Naive thymus-derived CD4-positive, alpha-beta T cell (primary cell): ENCODE measurements at regions not wholly inside any gene's neighbourhood (a gene's known extent, or its start where the extent isn't known, plus 50 kb on each side); places are given as distances from the start of the nearest gene placed in this dataset.
"Not testable (repeated sequence)": the region's sequence is repeated elsewhere in the genome, so short reads cannot be mapped to it uniquely, and the experiment has no call there.

Experiments
- ATAC-seq: fragments of 150-1000 bp; cut with Tn5 transposase; 2 replicates; pipeline ENCODE4 v1.10.0; 2021; ENCODE audit warnings: mild to moderate bottlenecking, moderate library complexity
- CTCF ChIA-PET: fragments of 350-600 bp; sonication (Branson Sonifier 250); formaldehyde crosslinking; loops from one replicate; lab custom pipeline; 2021; ENCODE audit warnings: antibody characterized with exemption; lab: Charles Lee
- POLR2A ChIA-PET: fragments of 350-600 bp; sonication (Branson Sonifier 250); formaldehyde crosslinking; loops from one replicate; lab custom pipeline; 2021; ENCODE audit warnings: antibody characterized with exemption, inconsistent platforms; lab: Charles Lee
- DNase-seq, 9 donors: peaks; one replicate each; pipeline versions ENCODE4 v3.0.0 to v3.0.0-alpha.2; 2020 to 2022; ENCODE audit warnings: mixed read lengths in 1 of 9
- H3K27ac ChIP-seq: one replicate; pipeline ENCODE4 v1.7.0; 2013; ENCODE audit warnings: mild to moderate bottlenecking, low read depth, low read length, moderate library complexity
- H3K27me3 ChIP-seq, 2 donors: one replicate each; pipeline ENCODE4 v1.7.0; 2013; ENCODE audit warnings: low read length in 2 of 2, mild to moderate bottlenecking in 2 of 2, moderate library complexity in 2 of 2; ENCODE audit not compliant: control insufficient read depth in 2 of 2, insufficient read depth in 2 of 2
- H3K36me3 ChIP-seq, 3 experiments: 1 replicate in 2 of 3; 2 replicates in 1 of 3; pipeline ENCODE4 v1.7.0; 2013; ENCODE audit warnings: low read length in 3 of 3, mild to moderate bottlenecking in 3 of 3, moderate library complexity in 1 of 3; ENCODE audit not compliant: insufficient read depth in 3 of 3, control insufficient read depth in 2 of 3
- H3K4me1 ChIP-seq, 2 donors: one replicate each; pipeline ENCODE4 v1.7.0; 2013; ENCODE audit warnings: low read length in 2 of 2, mild to moderate bottlenecking in 2 of 2, moderate library complexity in 1 of 2; ENCODE audit not compliant: control insufficient read depth in 2 of 2, insufficient read depth in 2 of 2
- H3K4me3 ChIP-seq: 2 replicates; pipeline ENCODE4 v1.7.0; 2013; ENCODE audit warnings: mild to moderate bottlenecking, low read length
- H3K9me3 ChIP-seq, 3 experiments: 1 replicate in 2 of 3; 2 replicates in 1 of 3; pipeline ENCODE4 v1.7.0; 2013; ENCODE audit warnings: low read length in 3 of 3; ENCODE audit not compliant: control insufficient read depth in 2 of 3
- H3K27ac Mint-ChIP-seq, 9 donors: one replicate each; pipeline ENCODE4 v1.8.0; 2020 to 2022; ENCODE audit warnings: mixed read lengths in 9 of 9, mild to moderate bottlenecking in 8 of 9, moderate library complexity in 5 of 9, inconsistent platforms in 2 of 9
- H3K27me3 Mint-ChIP-seq, 5 donors: one replicate each; pipeline ENCODE4 v1.8.0; 2021 to 2022; ENCODE audit warnings: mixed read lengths in 5 of 5, mild to moderate bottlenecking in 1 of 5
- H3K36me3 Mint-ChIP-seq, 5 donors: one replicate each; pipeline ENCODE4 v1.8.0; 2020 to 2022; ENCODE audit warnings: mixed read lengths in 5 of 5, mild to moderate bottlenecking in 3 of 5, inconsistent platforms in 1 of 5
- H3K4me1 Mint-ChIP-seq, 7 donors: one replicate each; pipeline ENCODE4 v1.8.0; 2020 to 2022; ENCODE audit warnings: mixed read lengths in 7 of 7, mild to moderate bottlenecking in 3 of 7, inconsistent platforms in 1 of 7
- H3K4me3 Mint-ChIP-seq, 10 donors: one replicate each; pipeline ENCODE4 v1.8.0; 2020 to 2022; ENCODE audit warnings: mild to moderate bottlenecking in 10 of 10, mixed read lengths in 10 of 10, moderate library complexity in 6 of 10, inconsistent platforms in 2 of 10
- H3K9me3 Mint-ChIP-seq, 11 donors: one replicate each; pipeline ENCODE4 v1.8.0; 2020 to 2022; ENCODE audit warnings: mixed read lengths in 11 of 11, mild to moderate bottlenecking in 4 of 11, inconsistent platforms in 1 of 11, moderate library complexity in 1 of 11
- intact Hi-C, 2 donors: fragments of 100-400 bp; cut with micrococcal nuclease; formaldehyde crosslinking; loops; one replicate each; pipeline ENCODE4 v1.15.1; 2023

GRCh38 chrX:37509349-37509748 is 62.1 kb upstream of the LANCL3 start:
- no peak for ATAC-seq
- no peaks in the 10 kb centered on the region for H3K4me1 Mint-ChIP-seq
- peaks cover 0 to 13% (median 0%) of the 10 kb centered on the region in 5 donors for H3K27me3 Mint-ChIP-seq
- Histone ChIP-seq H3K9me3 (no peaks in the 10 kb centered on the region), H3K27ac (no peak overlapping the region), H3K36me3 (no peaks in the 10 kb centered on the region), H3K4me3 (no peak overlapping the region), H3K4me1 (no peaks in the 10 kb centered on the region), H3K27me3 (no peaks in the 10 kb centered on the region)
- H3K36me3 Mint-ChIP-seq, result no peaks in the 10 kb centered on the region
- CTCF ChIA-PET, result no interaction called here
- peaks cover 0 to 3% (median 0%) of the 10 kb centered on the region in 11 donors for H3K9me3 Mint-ChIP-seq
- no peak overlapping the region for H3K4me3 Mint-ChIP-seq
- H3K27ac Mint-ChIP-seq, result no peak overlapping the region
- no peak for DNase-seq
- POLR2A ChIA-PET, result no interaction called here
- intact Hi-C loops, result loop anchor here in 1 of 2 donors (5.0 kb wide), 1 partner anchor 318 kb away; no protein-coding TSS in a partner anchor

GRCh38 chrX:37516512-37516911 is 54.9 kb upstream of the LANCL3 start:
- CTCF ChIA-PET, H3K4me3 ChIP-seq, H3K4me1 Mint-ChIP-seq, intact Hi-C loops, POLR2A ChIA-PET, DNase-seq, H3K36me3 Mint-ChIP-seq, H3K9me3 ChIP-seq, H3K27ac ChIP-seq, H3K4me1 ChIP-seq, H3K36me3 ChIP-seq, H3K9me3 Mint-ChIP-seq, H3K4me3 Mint-ChIP-seq, H3K27ac Mint-ChIP-seq, ATAC-seq, H3K27me3 ChIP-seq: not testable (repeated sequence)
- H3K27me3 Mint-ChIP-seq, result peaks cover 0 to 13% (median 0%) of the 10 kb centered on the region in 5 donors

GRCh38 chrX:37519261-37519660 is 52.2 kb upstream of the LANCL3 start:
- CTCF ChIA-PET, H3K4me3 Mint-ChIP-seq, H3K36me3 ChIP-seq, H3K4me1 Mint-ChIP-seq, H3K9me3 ChIP-seq, H3K4me1 ChIP-seq, POLR2A ChIA-PET, DNase-seq, intact Hi-C loops, ATAC-seq, H3K27me3 Mint-ChIP-seq, H3K9me3 Mint-ChIP-seq, H3K4me3 ChIP-seq, H3K27ac Mint-ChIP-seq, H3K27ac ChIP-seq, H3K36me3 Mint-ChIP-seq, H3K27me3 ChIP-seq: not testable (repeated sequence)

GRCh38 chrX:37520860-37521450 is 50.5 kb upstream of the LANCL3 start:
- H3K36me3 ChIP-seq, H3K27me3 ChIP-seq, H3K4me3 Mint-ChIP-seq, CTCF ChIA-PET, POLR2A ChIA-PET, H3K9me3 ChIP-seq, intact Hi-C loops, H3K27ac ChIP-seq, DNase-seq, H3K4me1 Mint-ChIP-seq, H3K4me1 ChIP-seq, H3K9me3 Mint-ChIP-seq, H3K27ac Mint-ChIP-seq, ATAC-seq, H3K4me3 ChIP-seq, H3K36me3 Mint-ChIP-seq, H3K27me3 Mint-ChIP-seq: not testable (repeated sequence)
